ENCODE measurements at regions not wholly inside any gene's neighbourhood (a gene's known extent, or its start where the extent isn't known, plus 50 kb on each side); places are given as distances from the start of the nearest gene placed in this dataset.

GRCh38 chr3:43915546-43915945, 224.8 kb downstream of the ABHD5 start:
- TF ChIP-seq CTCF (IDR thresholded peaks at IDR 0.05; ENCODE audit: insufficient read depth, low read length) (no peak), GABPA (IDR thresholded peaks at IDR 0.05; ENCODE audit: low read depth) (no peak), POLR2AphosphoS5 (IDR thresholded peaks at IDR 0.05; ENCODE audit: low read depth) (no peak)

Measured in HL-60 (cell line).